GM23248 (cell line): ENCODE measurements at regions not wholly inside any gene's neighbourhood (a gene's known extent, or its start where the extent isn't known, plus 50 kb on each side); places are given as distances from the start of the nearest gene placed in this dataset. TPM values are rescaled to one million over a fixed set of nuclear protein-coding genes. Genes with fewer than 3 reads are reported as not detected.
A peak's percentile ranks its signal among the peaks of the same experiment; 100 is the strongest.

ENCODE experiments used
- DNase-seq: peaks from one replicate; pipeline ENCODE4 v3.0.0-alpha.2; 2015
- H2AFZ ChIP-seq: fragments of 200-600 bp; sonication (generic); 2 replicates; pipeline ENCODE4 v1.6.1; 2016; ENCODE audit warnings: antibody characterized with exemption
- H3F3A ChIP-seq: fragments of 200-600 bp; sonication (generic); 2 replicates; pipeline ENCODE4 v1.6.1; 2016; ENCODE audit warnings: mild to moderate bottlenecking, antibody characterized with exemption, mixed run types; ENCODE audit not compliant: insufficient read depth
- H3K27ac ChIP-seq: fragments of 200-600 bp; sonication (generic); 2 replicates; pipeline ENCODE4 v1.5.1; 2016; ENCODE audit warnings: mild to moderate bottlenecking
- H3K27me3 ChIP-seq: fragments of 200-600 bp; sonication (generic); replicated peaks from 2 replicates; pipeline ENCODE4 v1.6.1; 2016; ENCODE audit warnings: mild to moderate bottlenecking; ENCODE audit not compliant: insufficient read depth
- H3K36me3 ChIP-seq: fragments of 200-600 bp; sonication (generic); 2 replicates; pipeline ENCODE4 v1.6.1; 2016; ENCODE audit warnings: low read depth, mild to moderate bottlenecking
- H3K4me1 ChIP-seq: fragments of 200-600 bp; sonication (generic); 2 replicates; pipeline ENCODE4 v1.6.1; 2016; ENCODE audit warnings: mild to moderate bottlenecking; ENCODE audit not compliant: insufficient read depth
- H3K4me2 ChIP-seq: fragments of 200-600 bp; sonication (generic); one replicate; pipeline ENCODE4 v1.6.1; 2016; ENCODE audit warnings: mild to moderate bottlenecking; ENCODE audit not compliant: unreplicated experiment
- H3K4me3 ChIP-seq: fragments of 200-600 bp; sonication (generic); 2 replicates; pipeline ENCODE4 v1.5.1; 2016; ENCODE audit warnings: mild to moderate bottlenecking
- H3K79me2 ChIP-seq: fragments of 200-600 bp; sonication (generic); 2 replicates; pipeline ENCODE4 v1.6.1; 2016; ENCODE audit warnings: mild to moderate bottlenecking; ENCODE audit not compliant: insufficient read depth
- H3K9ac ChIP-seq: fragments of 200-600 bp; sonication (generic); 2 replicates; pipeline ENCODE4 v1.6.1; 2016; ENCODE audit warnings: mild to moderate bottlenecking
- H3K9me2 ChIP-seq: fragments of 200-600 bp; sonication (generic); 2 replicates; pipeline ENCODE4 v1.6.1; 2016; ENCODE audit warnings: mixed run types, mild to moderate bottlenecking, moderate library complexity; ENCODE audit not compliant: insufficient read depth
- H3K9me3 ChIP-seq: fragments of 200-600 bp; sonication (generic); one replicate; pipeline ENCODE4 v1.6.1; 2017; ENCODE audit warnings: low read depth
- H4K20me1 ChIP-seq: fragments of 200-600 bp; sonication (generic); 2 replicates; pipeline ENCODE4 v1.6.0; 2016; ENCODE audit not compliant: insufficient read depth
- EZH2 ChIP-seq: fragments of 200-600 bp; sonication (generic); IDR thresholded peaks from 2 replicates; pipeline ENCODE4 v1.6.1; 2018; ENCODE audit warnings: antibody characterized with exemption, mild to moderate bottlenecking; ENCODE audit not compliant: insufficient read depth, poor library complexity, severe bottlenecking
- EZH2phosphoT487 ChIP-seq: fragments of 200-600 bp; sonication (generic); IDR thresholded peaks from 2 replicates; pipeline ENCODE4 v1.6.1; 2018; ENCODE audit warnings: antibody characterized with exemption, moderate library complexity, mild to moderate bottlenecking, low read depth; ENCODE audit not compliant: insufficient read depth
- WGBS, 2 experiments: methylation state at CpG; one replicate each; pipeline ENCODE4 v1.1.6; 2015 to 2017; ENCODE audit warnings: low lambda C conversion rate in 2 of 2, low coverage in 1 of 2; ENCODE audit errors: missing lambda C conversion rate in 2 of 2; 5-methylcytosine and 5-hydroxymethylcytosine counted together
- in situ Hi-C: fragments of 300-500 bp; cut with MboI; formaldehyde crosslinking; loops from 2 replicates; pipeline ENCODE4 v1.15.0; 2020
- microRNA counts: library from miRNA; unstranded; fragments of <30 nt; microRNA quantifications from one replicate; lab custom pipeline; 2016
- microRNA-seq: library from miRNA; unstranded; fragments of <30 nt; microRNA quantifications from one replicate; pipeline ENCODE4, GENCODE V29; 2016; ENCODE audit warnings: borderline number of aligned reads
- small RNA-seq: library from RNA; depleted of rRNA; stranded (forward); fragments of <200 nt; gene quantifications from one replicate; pipeline ENCODE3, GENCODE V24; 2014; ENCODE audit warnings: low read depth, low replicate concordance

GRCh38 chr3:163138258-163138657, 1641.7 kb downstream of the OTOL1 start:
- no peak overlapping the region for H3K9ac ChIP-seq
- TF ChIP-seq EZH2phosphoT487 (no peak), EZH2 (no peak)
- no peaks in the 10 kb centered on the region for H4K20me1 ChIP-seq
- H3F3A ChIP-seq, result no peaks in the 10 kb centered on the region
- H3K4me2 ChIP-seq, result no peak overlapping the region
- no peak for DNase-seq
- no peak overlapping the region for H3K27ac ChIP-seq
- H3K4me1 ChIP-seq, result no peaks in the 10 kb centered on the region
- in situ Hi-C loops, result no loop called here
- H3K9me3 ChIP-seq, result no peaks in the 10 kb centered on the region
- H3K4me3 ChIP-seq, result no peak overlapping the region
- H3K27me3 ChIP-seq, result no peaks in the 10 kb centered on the region
- H3K79me2 ChIP-seq, result no peaks in the 10 kb centered on the region
- H3K9me2 ChIP-seq, result no peaks in the 10 kb centered on the region; the same call in 1 of the 2 replicates
- 9 to 11% methylated on average over 2 of the region's 2 CpGs for WGBS, 2 experiments
- no peak overlapping the region for H2AFZ ChIP-seq
- H3K36me3 ChIP-seq, result no peaks in the 10 kb centered on the region

- Histone ChIP-seq H3K79me2 (no peaks in the 10 kb centered on the region), H3K36me3 (no peaks in the 10 kb centered on the region), H2AFZ (no peak overlapping the region), H3K9me3 (no peaks in the 10 kb centered on the region), H3K4me2 (no peak overlapping the region), H3K4me3 (no peak overlapping the region), H3K27ac (no peak overlapping the region), H3K27me3 (no peaks in the 10 kb centered on the region), H3F3A (no peaks in the 10 kb centered on the region), H3K9ac (no peak overlapping the region), H4K20me1 (no peaks in the 10 kb centered on the region), H3K4me1 (no peaks in the 10 kb centered on the region), H3K9me2 (no peaks in the 10 kb centered on the region; the same call in 1 of the 2 replicates)
- 33 to 35% methylated on average over 5 of the region's 5 CpGs for WGBS, 2 experiments
- TF ChIP-seq EZH2 (no peak), EZH2phosphoT487 (no peak)
- no peak for DNase-seq
- in situ Hi-C loops, result no loop called here
Observed at GRCh38 chr3:163132111-163132510, 1635.5 kb downstream of the OTOL1 start.

DNA sequence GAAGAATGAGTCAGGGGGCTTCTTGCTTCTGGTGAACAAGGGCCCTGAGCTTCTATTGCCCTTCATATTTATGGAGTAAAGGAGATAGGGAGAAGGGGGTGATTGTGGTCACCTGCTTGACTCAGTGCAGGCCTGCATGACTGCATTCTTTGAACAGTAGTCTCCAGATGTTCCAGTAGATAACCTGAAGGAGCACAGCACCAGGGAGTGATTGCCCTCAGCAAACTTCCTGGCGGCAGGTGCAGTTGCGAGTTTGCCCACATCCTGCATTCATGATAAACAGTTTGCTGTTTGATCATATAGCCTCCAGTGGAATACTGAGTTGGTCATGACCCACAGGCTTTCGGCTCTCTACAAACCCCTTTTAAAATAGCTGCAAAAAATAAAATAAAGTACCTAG, 1632.7 kb downstream of the OTOL1 start:
- TF ChIP-seq EZH2 (no peak), EZH2phosphoT487 (no peak)
- no peaks in the 10 kb centered on the region for H4K20me1 ChIP-seq
- H3K9ac ChIP-seq, result no peak overlapping the region
- H3K79me2 ChIP-seq, result no peaks in the 10 kb centered on the region
- no peaks in the 10 kb centered on the region for H3K36me3 ChIP-seq
- H3K9me3 ChIP-seq, result no peaks in the 10 kb centered on the region
- 55 to 59% methylated on average over 3 of the region's 3 CpGs for WGBS, 2 experiments
- H3K4me1 ChIP-seq, result no peaks in the 10 kb centered on the region
- no peak overlapping the region for H3K4me2 ChIP-seq
- in situ Hi-C loops, result no loop called here
- H3F3A ChIP-seq, result no peaks in the 10 kb centered on the region
- no peaks in the 10 kb centered on the region for H3K27me3 ChIP-seq
- no peak for DNase-seq
- no peaks in the 10 kb centered on the region; the same call in 1 of the 2 replicates for H3K9me2 ChIP-seq
- H3K27ac ChIP-seq, result no peak overlapping the region
- H3K4me3 ChIP-seq, result no peak overlapping the region
- H2AFZ ChIP-seq, result no peak overlapping the region

DNA sequence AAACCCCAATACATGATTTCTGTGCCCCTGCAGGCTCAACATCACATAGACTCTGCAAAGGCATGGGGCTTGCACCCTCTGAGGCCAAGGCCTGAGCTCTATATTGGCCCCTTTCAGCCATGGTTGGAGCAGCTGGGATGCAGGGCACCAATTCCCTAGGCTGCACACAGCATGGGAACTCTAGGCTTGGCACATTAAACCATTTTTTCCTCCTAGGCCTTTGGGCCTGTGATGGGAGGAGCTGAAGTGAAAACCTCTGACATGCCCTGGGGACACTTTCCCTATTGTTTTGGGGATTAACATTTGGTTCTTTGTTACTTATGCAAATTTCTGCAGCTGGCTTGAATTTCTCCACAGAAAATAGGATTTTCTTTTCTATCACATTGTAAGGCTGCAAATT, 1629.5 kb downstream of the OTOL1 start:
- no peak overlapping the region for H3K9ac ChIP-seq
- H3K4me1 ChIP-seq, result no peaks in the 10 kb centered on the region
- H2AFZ ChIP-seq, result no peak overlapping the region
- no peaks in the 10 kb centered on the region for H4K20me1 ChIP-seq
- H3K27ac ChIP-seq, result no peak overlapping the region
- in situ Hi-C loops, result no loop called here
- no peak for TF ChIP-seq EZH2phosphoT487
- no peak for TF ChIP-seq EZH2
- no peaks in the 10 kb centered on the region for H3F3A ChIP-seq
- H3K4me2 ChIP-seq, result no peak overlapping the region
- no peak for DNase-seq
- no peaks in the 10 kb centered on the region for H3K9me2 ChIP-seq
- H3K36me3 ChIP-seq, result no peaks in the 10 kb centered on the region
- no peaks in the 10 kb centered on the region for H3K27me3 ChIP-seq
- no peak overlapping the region for H3K4me3 ChIP-seq
- H3K79me2 ChIP-seq, result no peaks in the 10 kb centered on the region
- no peaks in the 10 kb centered on the region for H3K9me3 ChIP-seq

MicroRNAs encoded in the stretch of these regions (microRNA counts, 767-probe panel; counts per million panel counts)
- 447 counts per million, percentile 86 among the panel's probes with 10 or more counts for microRNA hsa-miR-1263 (lab: Ali Mortazavi, UCI)

Small RNA genes in the stretch of these regions (microRNA-seq; reads per million reads assigned to microRNA genes)
- not detected for gene MIR1263

Small RNA genes in the stretch of these regions (small RNA-seq; reads per million reads assigned to genes)
- gene MIR1263 (not detected), gene RNU7-82P (not detected)
